Neural crest cell (in vitro differentiated cells): ENCODE measurements at regions not wholly inside any gene's neighbourhood (a gene's known extent, or its start where the extent isn't known, plus 50 kb on each side); places are given as distances from the start of the nearest gene placed in this dataset.

ENCODE experiments used
- DNase-seq: peaks from one replicate; pipeline ENCODE4 v3.0.0; 2021; ENCODE audit warnings: low read depth, mixed read lengths, low spot score
- H3K27ac Mint-ChIP-seq: one replicate; pipeline ENCODE4 v1.8.0; 2021; ENCODE audit warnings: mild to moderate bottlenecking, mixed read lengths; ENCODE audit not compliant: unreplicated experiment
- H3K27me3 Mint-ChIP-seq: 2 replicates; pipeline ENCODE4 v1.8.0; 2021; ENCODE audit warnings: low read depth, mild to moderate bottlenecking, mixed read lengths
- H3K36me3 Mint-ChIP-seq: 2 replicates; pipeline ENCODE4 v1.8.0; 2021; ENCODE audit warnings: low read depth, mild to moderate bottlenecking, mixed read lengths
- H3K4me1 Mint-ChIP-seq: 2 replicates; pipeline ENCODE4 v1.8.0; 2021; ENCODE audit warnings: mixed read lengths
- H3K4me3 Mint-ChIP-seq: one replicate; pipeline ENCODE4 v1.8.0; 2021; ENCODE audit warnings: mild to moderate bottlenecking, mixed read lengths
- H3K9me3 Mint-ChIP-seq: 2 replicates; pipeline ENCODE4 v1.8.0; 2021; ENCODE audit warnings: mixed read lengths
- TF ChIP-seq, protein P1 (sequence below): fragments of 200-600 bp; sonication (generic); conservative IDR thresholded peaks from 2 replicates; pipeline ENCODE4 v1.5.0; 2021; ENCODE audit warnings: antibody characterized with exemption, mild to moderate bottlenecking

GRCh38 chr7:117997862-117998825 is 124.9 kb upstream of the CTTNBP2 start:
- no peak overlapping the region for H3K4me3 Mint-ChIP-seq
- H3K27ac Mint-ChIP-seq = no peak overlapping the region
- no peak for DNase-seq
- H3K4me1 Mint-ChIP-seq = no peaks in the 10 kb centered on the region
- H3K27me3 Mint-ChIP-seq = no peaks in the 10 kb centered on the region
- no peaks in the 10 kb centered on the region for H3K36me3 Mint-ChIP-seq
- TF ChIP-seq, protein P1, sequence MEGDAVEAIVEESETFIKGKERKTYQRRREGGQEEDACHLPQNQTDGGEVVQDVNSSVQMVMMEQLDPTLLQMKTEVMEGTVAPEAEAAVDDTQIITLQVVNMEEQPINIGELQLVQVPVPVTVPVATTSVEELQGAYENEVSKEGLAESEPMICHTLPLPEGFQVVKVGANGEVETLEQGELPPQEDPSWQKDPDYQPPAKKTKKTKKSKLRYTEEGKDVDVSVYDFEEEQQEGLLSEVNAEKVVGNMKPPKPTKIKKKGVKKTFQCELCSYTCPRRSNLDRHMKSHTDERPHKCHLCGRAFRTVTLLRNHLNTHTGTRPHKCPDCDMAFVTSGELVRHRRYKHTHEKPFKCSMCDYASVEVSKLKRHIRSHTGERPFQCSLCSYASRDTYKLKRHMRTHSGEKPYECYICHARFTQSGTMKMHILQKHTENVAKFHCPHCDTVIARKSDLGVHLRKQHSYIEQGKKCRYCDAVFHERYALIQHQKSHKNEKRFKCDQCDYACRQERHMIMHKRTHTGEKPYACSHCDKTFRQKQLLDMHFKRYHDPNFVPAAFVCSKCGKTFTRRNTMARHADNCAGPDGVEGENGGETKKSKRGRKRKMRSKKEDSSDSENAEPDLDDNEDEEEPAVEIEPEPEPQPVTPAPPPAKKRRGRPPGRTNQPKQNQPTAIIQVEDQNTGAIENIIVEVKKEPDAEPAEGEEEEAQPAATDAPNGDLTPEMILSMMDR = no peak
- H3K9me3 Mint-ChIP-seq = peaks cover 5% of the 10 kb centered on the region

GRCh38 chr7:118000480-118001202 is 127.4 kb upstream of the CTTNBP2 start:
- Mint-ChIP-seq H3K4me3 (no peak overlapping the region), H3K27me3 (no peaks in the 10 kb centered on the region), H3K27ac (no peak overlapping the region), H3K9me3 (no peaks in the 10 kb centered on the region), H3K36me3 (no peaks in the 10 kb centered on the region), H3K4me1 (no peaks in the 10 kb centered on the region)
- TF ChIP-seq, protein P1 = no peak
- DNase-seq = no peak

DNA sequence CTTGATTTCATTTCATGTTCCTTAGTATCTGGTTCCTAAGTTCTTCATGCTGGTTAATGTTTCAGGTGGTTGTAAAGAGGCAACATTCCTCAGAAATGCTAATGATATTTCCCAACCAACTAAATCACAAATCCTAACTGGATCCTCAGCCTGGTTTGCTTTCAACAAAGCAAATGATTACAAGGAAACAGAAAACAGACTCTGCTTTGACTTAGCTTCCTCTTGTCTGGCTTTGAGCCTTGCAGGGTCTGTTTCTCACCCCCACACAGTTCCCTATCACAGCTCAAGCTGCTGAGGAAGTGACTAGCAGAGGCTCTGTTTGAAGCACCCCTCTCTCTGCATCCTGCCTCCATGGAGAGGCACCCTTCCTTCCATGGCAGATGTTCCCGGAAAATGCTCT is 130.2 kb upstream of the CTTNBP2 start:
- Mint-ChIP-seq H3K27me3 (no peaks in the 10 kb centered on the region), H3K4me1 (no peaks in the 10 kb centered on the region), H3K4me3 (no peak overlapping the region), H3K27ac (no peak overlapping the region), H3K9me3 (no peaks in the 10 kb centered on the region), H3K36me3 (no peaks in the 10 kb centered on the region)
- TF ChIP-seq, protein P1 = no peak
- no peak for DNase-seq

DNA sequence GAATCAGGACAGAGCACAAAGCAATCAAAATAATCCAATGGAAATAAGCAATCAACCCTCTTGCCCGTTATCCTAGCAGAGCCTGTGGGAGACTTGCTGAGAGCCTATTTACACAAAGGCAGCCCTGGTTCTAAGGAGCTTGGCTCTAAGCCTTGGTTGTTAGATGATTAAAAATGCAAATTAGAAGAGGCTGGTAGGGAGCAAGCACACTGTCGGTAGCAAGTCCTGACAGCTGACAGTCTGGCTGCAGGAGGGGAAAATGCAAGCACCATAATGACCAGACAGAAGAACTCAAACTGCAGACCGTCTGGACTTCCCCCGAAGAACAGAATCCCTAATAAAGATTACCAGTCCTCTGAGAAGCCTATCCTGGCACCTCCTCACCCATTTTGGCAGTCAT is 131.8 kb upstream of the CTTNBP2 start:
- H3K36me3 Mint-ChIP-seq = no peaks in the 10 kb centered on the region
- H3K4me3 Mint-ChIP-seq = no peak overlapping the region
- no peak for DNase-seq
- no peaks in the 10 kb centered on the region for H3K27me3 Mint-ChIP-seq
- H3K4me1 Mint-ChIP-seq = no peaks in the 10 kb centered on the region
- TF ChIP-seq, protein P1 = no peak
- no peak overlapping the region for H3K27ac Mint-ChIP-seq
- H3K9me3 Mint-ChIP-seq = no peaks in the 10 kb centered on the region

DNA sequence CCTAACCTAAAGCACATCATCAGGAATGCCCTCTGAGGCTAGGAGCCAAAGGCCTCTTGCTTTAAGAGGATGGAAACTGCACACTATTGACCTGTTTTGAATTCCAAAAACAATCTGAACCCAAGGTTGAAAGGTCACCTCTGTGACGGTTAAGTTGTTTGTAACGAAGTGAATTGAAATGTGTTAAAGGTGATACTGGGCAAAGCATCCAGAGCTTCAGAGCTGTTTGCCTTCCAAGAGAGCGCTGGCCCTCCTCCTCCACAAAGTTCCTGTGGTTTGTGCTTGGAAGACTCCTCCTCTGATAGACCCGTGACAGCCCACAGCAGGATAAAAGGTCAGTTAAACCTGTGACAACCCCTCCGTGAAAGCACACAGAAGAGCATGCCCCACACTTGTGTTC is 133.7 kb upstream of the CTTNBP2 start:
- TF ChIP-seq, protein P1 = no peak
- Mint-ChIP-seq H3K27me3 (no peaks in the 10 kb centered on the region), H3K4me1 (no peaks in the 10 kb centered on the region), H3K9me3 (peaks cover 3% of the 10 kb centered on the region), H3K36me3 (no peaks in the 10 kb centered on the region), H3K4me3 (no peak overlapping the region), H3K27ac (no peak overlapping the region)
- DNase-seq = no peak
